H9 (cell line): ENCODE measurements at regions not wholly inside any gene's neighbourhood (a gene's known extent, or its start where the extent isn't known, plus 50 kb on each side); places are given as distances from the start of the nearest gene placed in this dataset.

Source experiments
- DNase-seq: peaks from one replicate; pipeline ENCODE4 v3.0.0-alpha.2; 2017
- H2AFZ ChIP-seq: one replicate; pipeline ENCODE4 v1.6.1; 2013; ENCODE audit warnings: mild to moderate bottlenecking, low read length, control low read depth, moderate library complexity
- H2AK5ac ChIP-seq: 2 replicates; pipeline ENCODE4 v1.6.1; 2013; ENCODE audit warnings: low read length, control low read depth, mixed read lengths; ENCODE audit not compliant: insufficient read length
- H2BK120ac ChIP-seq: one replicate; pipeline ENCODE4 v1.6.1; 2013; ENCODE audit warnings: low read depth, mild to moderate bottlenecking, low read length, control low read depth, inconsistent platforms; ENCODE audit not compliant: poor library complexity, severe bottlenecking
- H2BK12ac ChIP-seq: 2 replicates; pipeline ENCODE4 v1.6.1; 2013; ENCODE audit warnings: low read length, control low read depth, mixed read lengths, low read depth; ENCODE audit not compliant: insufficient read length
- H2BK15ac ChIP-seq: 2 replicates; pipeline ENCODE4 v1.6.1; 2013; ENCODE audit warnings: low read depth, low read length, control low read depth
- H2BK20ac ChIP-seq: one replicate; pipeline ENCODE4 v1.6.1; 2013; ENCODE audit warnings: low read depth, mild to moderate bottlenecking, low read length, control low read depth, inconsistent platforms; ENCODE audit not compliant: poor library complexity, severe bottlenecking
- H2BK5ac ChIP-seq: 2 replicates; pipeline ENCODE4 v1.6.1; 2013; ENCODE audit warnings: low read length, control low read depth, mixed read lengths; ENCODE audit not compliant: insufficient read length
- H3K14ac ChIP-seq: 2 replicates; pipeline ENCODE4 v1.6.1; 2013; ENCODE audit warnings: low read length, control low read depth; ENCODE audit not compliant: insufficient read depth
- H3K18ac ChIP-seq: 2 replicates; pipeline ENCODE4 v1.6.1; 2013; ENCODE audit warnings: low read depth, mild to moderate bottlenecking, mixed read lengths, low read length, control low read depth; ENCODE audit not compliant: insufficient read length
- H3K23ac ChIP-seq: 2 replicates; pipeline ENCODE4 v1.6.1; 2013; ENCODE audit warnings: low read length, control low read depth, mixed read lengths, low read depth; ENCODE audit not compliant: insufficient read length
- H3K23me2 ChIP-seq: 2 replicates; pipeline ENCODE4 v1.6.1; 2013; ENCODE audit warnings: low read depth, mild to moderate bottlenecking, mixed read lengths, low read length, control low read depth; ENCODE audit not compliant: insufficient read length, poor library complexity, severe bottlenecking
- H3K27ac ChIP-seq: 2 replicates; pipeline ENCODE4 v1.5.1; 2013; ENCODE audit warnings: low read length, control low read depth, mixed read lengths, low read depth; ENCODE audit not compliant: insufficient read length
- H3K27me3 ChIP-seq: 2 replicates; pipeline ENCODE4 v1.6.1; 2013; ENCODE audit warnings: low read length, control low read depth, inconsistent platforms; ENCODE audit not compliant: insufficient read depth
- H3K4ac ChIP-seq: 2 replicates; pipeline ENCODE4 v1.6.1; 2013; ENCODE audit warnings: low read depth, mild to moderate bottlenecking, control low read depth, inconsistent platforms, low read length, moderate library complexity
- H3K4me1 ChIP-seq: 2 replicates; pipeline ENCODE4 v1.6.1; 2013; ENCODE audit warnings: low read length, control low read depth, inconsistent platforms; ENCODE audit not compliant: insufficient read depth
- H3K4me2 ChIP-seq: 2 replicates; pipeline ENCODE4 v1.6.1; 2013; ENCODE audit warnings: low read length, control low read depth, mixed read lengths; ENCODE audit not compliant: insufficient read length, insufficient read depth
- H3K56ac ChIP-seq: 2 replicates; pipeline ENCODE4 v1.6.1; 2013; ENCODE audit warnings: low read depth, mild to moderate bottlenecking, mixed read lengths, low read length, control low read depth; ENCODE audit not compliant: insufficient read length
- H3K79me1 ChIP-seq: 2 replicates; pipeline ENCODE4 v1.6.1; 2013; ENCODE audit warnings: low read depth, mild to moderate bottlenecking, moderate library complexity, low read length, control low read depth, inconsistent platforms; ENCODE audit not compliant: insufficient read depth, poor library complexity, severe bottlenecking
- H3K79me2 ChIP-seq: 2 replicates; pipeline ENCODE4 v1.6.1; 2013; ENCODE audit warnings: low read length, control low read depth, inconsistent platforms; ENCODE audit not compliant: insufficient read depth
- H3K9ac ChIP-seq: 2 replicates; pipeline ENCODE4 v1.6.1; 2013; ENCODE audit warnings: low read length, control low read depth, mixed read lengths; ENCODE audit not compliant: insufficient read length; ENCODE audit errors: extremely low read depth
- H3K9me3 ChIP-seq: one replicate; pipeline ENCODE4 v1.6.1; 2013; ENCODE audit warnings: low read depth, low read length, inconsistent platforms; ENCODE audit not compliant: control insufficient read depth
- H3T11ph ChIP-seq: one replicate; pipeline ENCODE4 v1.6.1; 2013; ENCODE audit warnings: mild to moderate bottlenecking, low read length, control low read depth, inconsistent platforms
- H4K20me1 ChIP-seq: one replicate; pipeline ENCODE4 v1.6.1; 2013; ENCODE audit not compliant: control insufficient read depth, insufficient read length, insufficient read depth
- H4K5ac ChIP-seq: 2 replicates; pipeline ENCODE4 v1.6.1; 2013; ENCODE audit warnings: low read depth, mild to moderate bottlenecking, mixed read lengths, low read length, control low read depth; ENCODE audit not compliant: insufficient read length
- H4K8ac ChIP-seq: replicated peaks from 2 replicates; pipeline ENCODE4 v1.6.1; 2013; ENCODE audit warnings: low read length, control low read depth, mixed read lengths, low read depth; ENCODE audit not compliant: insufficient read length
- H4K91ac ChIP-seq: 2 replicates; pipeline ENCODE4 v1.6.1; 2013; ENCODE audit warnings: low read depth, mild to moderate bottlenecking, moderate library complexity, mixed read lengths, low read length, control low read depth; ENCODE audit not compliant: insufficient read length
- H3K27ac Mint-ChIP-seq, 3 experiments: 2 replicates in 2 of 3; 3 replicates in 1 of 3; pipeline ENCODE4 v1.8.0; 2020 to 2021; ENCODE audit warnings: mixed read lengths in 3 of 3, mild to moderate bottlenecking in 1 of 3, moderate library complexity in 1 of 3
- H3K27me3 Mint-ChIP-seq: 2 replicates; pipeline ENCODE4 v1.8.0; 2021; ENCODE audit warnings: low read depth, mild to moderate bottlenecking, moderate library complexity, mixed read lengths
- H3K36me3 Mint-ChIP-seq, 3 experiments: 2 replicates in 2 of 3; 3 replicates in 1 of 3; pipeline ENCODE4 v1.8.0; 2020 to 2021; ENCODE audit warnings: low read depth in 3 of 3, mixed read lengths in 3 of 3; ENCODE audit not compliant: insufficient read depth in 1 of 3
- H3K4me1 Mint-ChIP-seq, 2 experiments: 2 replicates each; pipeline ENCODE4 v1.8.0; 2020; ENCODE audit warnings: mixed read lengths in 2 of 2
- H3K4me3 Mint-ChIP-seq, 2 experiments: 2 replicates in 1 of 2; 3 replicates in 1 of 2; pipeline ENCODE4 v1.8.0; 2020 to 2021; ENCODE audit warnings: mild to moderate bottlenecking in 2 of 2, mixed read lengths in 2 of 2, moderate library complexity in 1 of 2
- H3K9me3 Mint-ChIP-seq, 2 experiments: 2 replicates in 1 of 2; 3 replicates in 1 of 2; pipeline ENCODE4 v1.8.0; 2020; ENCODE audit warnings: mild to moderate bottlenecking in 2 of 2, mixed read lengths in 2 of 2, moderate library complexity in 1 of 2
- CTCF ChIP-seq: fragments of 200-600 bp; sonication (generic); conservative IDR thresholded peaks from 3 replicates; pipeline ENCODE4 v1.8.0; 2021; ENCODE audit warnings: antibody characterized with exemption, mild to moderate bottlenecking
- WGBS: extraction: QIAGEN DNeasy Blood & Tissue Kit; methylation state at CpG from one replicate; pipeline ENCODE4 v1.1.7; 2013; ENCODE audit warnings: missing lambda C conversion rate, low lambda C conversion rate, mixed read lengths; ENCODE audit not compliant: insufficient read length; ENCODE audit errors: extremely low coverage; 5-methylcytosine and 5-hydroxymethylcytosine counted together

GRCh38 chr19:30212574-30212973 lies 159.6 kb upstream of the ZNF536 start:
- Histone ChIP-seq H3K56ac (no peak overlapping the region), H3K23me2 (no peaks in the 10 kb centered on the region), H3K14ac (no peak overlapping the region), H2BK15ac (no peak overlapping the region), H3K79me2 (no peaks in the 10 kb centered on the region), H3K18ac (no peak overlapping the region), H3K23ac (no peak overlapping the region), H4K5ac (no peak overlapping the region), H3K79me1 (no peaks in the 10 kb centered on the region), H4K91ac (no peak overlapping the region), H2AFZ (no peak overlapping the region), H3K4me2 (no peak overlapping the region), H3K9me3 (no peaks in the 10 kb centered on the region), H2BK12ac (no peak overlapping the region), H3K4ac (no peak overlapping the region), H4K20me1 (no peaks in the 10 kb centered on the region), H3T11ph (no peak overlapping the region), H3K4me1 (no peaks in the 10 kb centered on the region), H3K27me3 (no peaks in the 10 kb centered on the region), H2AK5ac (no peak overlapping the region), H3K27ac (no peak overlapping the region), H4K8ac (no peak overlapping the region), H2BK5ac (no peak overlapping the region), H2BK120ac (no peak overlapping the region), H3K9ac (no peak overlapping the region), H2BK20ac (no peak overlapping the region)
- WGBS, result no CpG with 5 or more reads among the region's 12 CpGs
- TF ChIP-seq CTCF, result no peak
- no peak for DNase-seq
- no peak overlapping the region for H3K27ac Mint-ChIP-seq
- H3K9me3 Mint-ChIP-seq, result no peaks in the 10 kb centered on the region; a peak in 2 of 5 replicates
- no peak overlapping the region for H3K4me3 Mint-ChIP-seq
- peaks cover 8% of the 10 kb centered on the region for H3K27me3 Mint-ChIP-seq
- peaks cover 6 to 10% of the 10 kb centered on the region in 2 experiments; a peak in 3 of 4 replicates for H3K4me1 Mint-ChIP-seq
- no peaks in the 10 kb centered on the region for H3K36me3 Mint-ChIP-seq
